ENCODE measurements at regions not wholly inside any gene's neighbourhood (a gene's known extent, or its start where the extent isn't known, plus 50 kb on each side); places are given as distances from the start of the nearest gene placed in this dataset.

GRCh38 chr6:45772051-45772450 is 243.6 kb downstream of the CLIC5 start:
- no peak overlapping the region for H3K4me3 ChIP-seq (ENCODE audit: low read depth in 1 of 2, low read length in 2 of 2)
- DNase-seq (no peak), ATAC-seq (ENCODE audit: insufficient read depth, low read depth) (no peak)
- TF ChIP-seq CTCF (IDR thresholded peaks at IDR 0.05; ENCODE audit: borderline replicate concordance, extremely low read depth, low read length, poor library complexity, severe bottlenecking) (no peak), EZH2 (IDR thresholded peaks at IDR 0.05; ENCODE audit: borderline replicate concordance, low read depth, low read length, severe bottlenecking) (no peak)
- no peak overlapping the region for H3K27ac ChIP-seq (ENCODE audit: low read length)
- H3K4me1 ChIP-seq (ENCODE audit: insufficient read depth, low read length) = no peaks in the 10 kb centered on the region
- H3K4me2 ChIP-seq (ENCODE audit: insufficient read depth, low read length) = no peak overlapping the region
- H2AFZ ChIP-seq (ENCODE audit: low read depth, low read length) = no peak overlapping the region
- H4K20me1 ChIP-seq (ENCODE audit: insufficient read depth, low read length) = no peaks in the 10 kb centered on the region
- H3K79me2 ChIP-seq (ENCODE audit: insufficient read depth, low read length) = no peaks in the 10 kb centered on the region
- no peak overlapping the region for H3K9ac ChIP-seq (ENCODE audit: low read depth, low read length)
- H3K9me3 ChIP-seq (ENCODE audit: insufficient read depth, low read length, severe bottlenecking) = no peaks in the 10 kb centered on the region
- H3K36me3 ChIP-seq (ENCODE audit: insufficient read depth, low read length) = no peaks in the 10 kb centered on the region
- H3K27me3 ChIP-seq (ENCODE audit: insufficient read depth, low read length, poor library complexity) = no peaks in the 10 kb centered on the region

GRCh38 chr6:45763281-45763680 is 252.4 kb downstream of the CLIC5 start:
- H3K9me3 ChIP-seq (ENCODE audit: insufficient read depth, low read length, severe bottlenecking) = peaks cover 12% of the 10 kb centered on the region
- H3K79me2 ChIP-seq (ENCODE audit: insufficient read depth, low read length) = no peaks in the 10 kb centered on the region
- no peak overlapping the region for H2AFZ ChIP-seq (ENCODE audit: low read depth, low read length)
- H3K4me3 ChIP-seq (ENCODE audit: low read depth in 1 of 2, low read length in 2 of 2) = no peak overlapping the region
- H3K4me1 ChIP-seq (ENCODE audit: insufficient read depth, low read length) = no peaks in the 10 kb centered on the region
- H3K9ac ChIP-seq (ENCODE audit: low read depth, low read length) = no peak overlapping the region
- ATAC-seq (ENCODE audit: insufficient read depth, low read depth) = no peak
- no peak for DNase-seq
- TF ChIP-seq EZH2 (IDR thresholded peaks at IDR 0.05; ENCODE audit: borderline replicate concordance, low read depth, low read length, severe bottlenecking) (no peak), CTCF (IDR thresholded peaks at IDR 0.05; ENCODE audit: borderline replicate concordance, extremely low read depth, low read length, poor library complexity, severe bottlenecking) (no peak)
- no peak overlapping the region for H3K4me2 ChIP-seq (ENCODE audit: insufficient read depth, low read length)
- H3K27me3 ChIP-seq (ENCODE audit: insufficient read depth, low read length, poor library complexity) = no peaks in the 10 kb centered on the region
- no peaks in the 10 kb centered on the region for H4K20me1 ChIP-seq (ENCODE audit: insufficient read depth, low read length)
- H3K36me3 ChIP-seq (ENCODE audit: insufficient read depth, low read length) = no peaks in the 10 kb centered on the region
- H3K27ac ChIP-seq (ENCODE audit: low read length) = no peak overlapping the region

DNA sequence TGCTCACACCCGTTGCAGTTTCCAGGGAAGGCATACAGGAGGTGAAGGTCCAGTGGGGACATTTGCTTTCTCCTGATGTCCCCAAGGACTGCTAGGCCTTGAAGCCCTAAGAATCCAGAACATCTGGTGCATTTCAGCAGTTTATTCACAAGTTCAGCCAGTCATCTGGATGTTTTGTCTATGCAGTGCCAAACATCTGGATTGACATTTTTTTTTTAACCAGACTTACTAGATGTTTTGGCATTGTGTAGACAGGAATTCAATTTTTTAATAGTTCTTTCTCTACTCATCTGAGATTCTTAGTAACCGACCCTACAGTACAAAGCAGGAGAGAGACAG is 256.2 kb downstream of the CLIC5 start:
- no peak overlapping the region for H3K9ac ChIP-seq (ENCODE audit: low read depth, low read length)
- DNase-seq = no peak
- H2AFZ ChIP-seq (ENCODE audit: low read depth, low read length) = no peak overlapping the region
- TF ChIP-seq CTCF (IDR thresholded peaks at IDR 0.05; ENCODE audit: borderline replicate concordance, extremely low read depth, low read length, poor library complexity, severe bottlenecking) = no peak
- no peak for TF ChIP-seq EZH2 (IDR thresholded peaks at IDR 0.05; ENCODE audit: borderline replicate concordance, low read depth, low read length, severe bottlenecking)
- H3K79me2 ChIP-seq (ENCODE audit: insufficient read depth, low read length) = no peaks in the 10 kb centered on the region
- no peak overlapping the region for H3K4me3 ChIP-seq (ENCODE audit: low read depth in 1 of 2, low read length in 2 of 2)
- H3K4me2 ChIP-seq (ENCODE audit: insufficient read depth, low read length) = no peak overlapping the region
- no peak for ATAC-seq (ENCODE audit: insufficient read depth, low read depth)
- peaks cover 12% of the 10 kb centered on the region for H3K9me3 ChIP-seq (ENCODE audit: insufficient read depth, low read length, severe bottlenecking)
- H4K20me1 ChIP-seq (ENCODE audit: insufficient read depth, low read length) = no peaks in the 10 kb centered on the region
- no peak overlapping the region for H3K27ac ChIP-seq (ENCODE audit: low read length)
- H3K27me3 ChIP-seq (ENCODE audit: insufficient read depth, low read length, poor library complexity) = no peaks in the 10 kb centered on the region
- H3K4me1 ChIP-seq (ENCODE audit: insufficient read depth, low read length) = no peaks in the 10 kb centered on the region
- H3K36me3 ChIP-seq (ENCODE audit: insufficient read depth, low read length) = no peaks in the 10 kb centered on the region
